Activated CD8-positive, alpha-beta T cell treated with anti-CD3 and anti-CD28 coated beads, Interleukin-2, amount 10 ng/mL, durations not matched to agents 7 days and 5 days (primary cell): ENCODE measurements at regions not wholly inside any gene's neighbourhood (a gene's known extent, or its start where the extent isn't known, plus 50 kb on each side); places are given as distances from the start of the nearest gene placed in this dataset.

Experiments
- ATAC-seq: fragments of 150-1000 bp; cut with Tn5 transposase; one replicate; pipeline ENCODE4 v1.10.0; 2021; ENCODE audit warnings: moderate library complexity
- CTCF ChIA-PET: fragments of 350-600 bp; sonication (Branson Sonifier 250); formaldehyde crosslinking; loops from one replicate; lab custom pipeline; 2021; ENCODE audit warnings: antibody characterized with exemption; lab: Charles Lee
- POLR2A ChIA-PET: fragments of 350-600 bp; sonication (Branson Sonifier 250); formaldehyde crosslinking; loops from one replicate; lab custom pipeline; 2021; ENCODE audit warnings: antibody characterized with exemption; lab: Charles Lee
- DNase-seq: peaks from one replicate; pipeline ENCODE4 v3.0.0-alpha.2; 2020
- H3K27ac Mint-ChIP-seq: one replicate; pipeline ENCODE4 v1.8.0; 2021; ENCODE audit warnings: mild to moderate bottlenecking, mixed read lengths
- H3K27me3 Mint-ChIP-seq: one replicate; pipeline ENCODE4 v1.8.0; 2021; ENCODE audit warnings: low read depth, mixed read lengths
- H3K36me3 Mint-ChIP-seq: one replicate; pipeline ENCODE4 v1.8.0; 2021; ENCODE audit warnings: low read depth, mixed read lengths
- H3K4me1 Mint-ChIP-seq: one replicate; pipeline ENCODE4 v1.8.0; 2021; ENCODE audit warnings: low read depth, mixed read lengths
- H3K4me3 Mint-ChIP-seq: one replicate; pipeline ENCODE4 v1.8.0; 2021; ENCODE audit warnings: mild to moderate bottlenecking, mixed read lengths
- H3K9me3 Mint-ChIP-seq: one replicate; pipeline ENCODE4 v1.8.0; 2022; ENCODE audit warnings: mixed read lengths; ENCODE audit not compliant: insufficient read depth

DNA sequence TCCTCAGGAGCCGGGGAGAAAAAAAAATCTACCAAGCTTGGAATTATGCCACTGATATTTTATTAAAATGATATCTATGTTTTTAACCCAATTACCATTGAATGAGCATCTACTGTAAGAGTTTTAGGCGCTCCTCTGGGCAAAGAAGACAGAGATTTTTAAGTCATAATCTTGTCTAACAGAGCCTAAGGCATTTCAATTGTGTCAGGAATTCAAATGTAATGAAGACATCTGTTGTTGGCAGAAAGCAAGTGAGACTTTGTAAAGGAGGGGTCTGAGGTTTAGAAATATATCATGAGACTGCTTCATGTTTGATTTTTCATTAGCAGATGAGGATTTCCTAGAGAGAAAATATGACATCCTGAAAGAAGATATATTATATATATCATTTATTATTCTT, 1158.1 kb downstream of the FSTL5 start:
- DNase-seq = no peak
- Mint-ChIP-seq H3K36me3 (no peaks in the 10 kb centered on the region), H3K4me1 (no peaks in the 10 kb centered on the region), H3K27ac (no peak overlapping the region), H3K27me3 (no peaks in the 10 kb centered on the region), H3K9me3 (peaks cover 27% of the 10 kb centered on the region), H3K4me3 (no peak overlapping the region)
- CTCF ChIA-PET = no interaction called here
- POLR2A ChIA-PET = no interaction called here
- no peak for ATAC-seq

DNA sequence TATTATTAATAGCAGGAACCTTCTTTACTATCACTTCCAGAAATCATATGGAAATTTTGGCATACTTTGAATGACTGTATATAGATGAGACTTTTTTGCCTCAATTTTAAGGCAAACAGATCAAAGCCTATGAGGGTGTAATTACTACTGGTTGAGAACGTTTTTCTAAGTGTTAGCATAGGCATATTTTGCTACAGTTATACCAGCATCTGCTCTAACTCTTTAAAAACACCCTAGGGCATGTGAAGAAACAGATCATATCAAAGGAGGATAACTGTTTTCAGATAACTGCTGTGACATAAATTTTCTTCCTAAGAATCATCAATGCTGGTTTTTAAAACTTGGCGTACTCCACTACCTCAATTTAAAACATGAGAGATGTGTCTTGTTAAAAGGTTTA, 1155.3 kb downstream of the FSTL5 start:
- ChIA-PET POLR2A (no interaction called here), CTCF (no interaction called here)
- Mint-ChIP-seq H3K27ac (no peak overlapping the region), H3K27me3 (no peaks in the 10 kb centered on the region), H3K36me3 (no peaks in the 10 kb centered on the region), H3K4me3 (no peak overlapping the region), H3K9me3 (peaks cover 26% of the 10 kb centered on the region), H3K4me1 (no peaks in the 10 kb centered on the region)
- ATAC-seq (no peak), DNase-seq (no peak)

DNA sequence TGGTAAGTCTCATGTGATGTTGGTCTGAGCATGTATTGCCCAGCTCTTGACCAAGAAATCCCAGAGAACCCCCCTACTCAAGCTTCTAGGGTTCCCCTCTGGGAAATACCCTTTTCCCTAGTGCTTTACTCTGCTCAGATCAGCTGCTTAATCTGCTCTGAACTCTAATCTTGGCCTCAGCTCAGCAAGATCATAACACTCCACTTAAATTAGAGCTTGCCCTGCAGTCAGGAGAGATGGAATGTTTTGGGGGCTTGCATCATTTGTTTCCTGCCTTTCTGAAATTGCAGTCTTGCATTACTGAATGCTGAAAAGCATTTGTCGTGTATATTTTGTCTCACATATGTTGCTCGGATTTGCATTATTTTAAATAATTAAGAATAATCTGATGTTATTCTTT, 1153.6 kb downstream of the FSTL5 start:
- H3K4me1 Mint-ChIP-seq = no peaks in the 10 kb centered on the region
- ChIA-PET POLR2A (no interaction called here), CTCF (no interaction called here)
- DNase-seq (no peak), ATAC-seq (no peak)
- no peak overlapping the region for H3K4me3 Mint-ChIP-seq
- no peak overlapping the region for H3K27ac Mint-ChIP-seq
- no peaks in the 10 kb centered on the region for H3K27me3 Mint-ChIP-seq
- peaks cover 19% of the 10 kb centered on the region for H3K9me3 Mint-ChIP-seq
- H3K36me3 Mint-ChIP-seq = no peaks in the 10 kb centered on the region
